Testis (tissue), 2 donors: ENCODE measurements at regions not wholly inside any gene's neighbourhood (a gene's known extent, or its start where the extent isn't known, plus 50 kb on each side); places are given as distances from the start of the nearest gene placed in this dataset.

ENCODE experiments used
- DNase-seq: peaks from one replicate; pipeline ENCODE4 v3.0.0-alpha.2; 2019
- H3K27ac ChIP-seq, 2 donors: fragments of 200-600 bp; sonication (generic); one replicate each; pipeline ENCODE4 v1.5.1; 2019
- H3K27me3 ChIP-seq: fragments of 200-600 bp; sonication (generic); one replicate; pipeline ENCODE4 v1.5.1; 2019
- H3K36me3 ChIP-seq: fragments of 200-600 bp; sonication (generic); one replicate; pipeline ENCODE4 v1.5.1; 2017; ENCODE audit warnings: low read depth; ENCODE audit errors: missing control alignments
- H3K4me1 ChIP-seq: fragments of 200-600 bp; sonication (generic); one replicate; pipeline ENCODE4 v1.5.1; 2019
- H3K4me3 ChIP-seq, 2 donors: fragments of 200-600 bp; sonication (generic); one replicate each; pipeline ENCODE4 v1.5.1; 2017 to 2019
- H3K9me3 ChIP-seq: fragments of 200-600 bp; sonication (generic); one replicate; pipeline ENCODE4 v1.5.1; 2017
- POLR2A ChIP-seq: fragments of 450-650 bp; IDR thresholded peaks from one replicate; pipeline ENCODE4 v1.6.1; 2017; ENCODE audit warnings: antibody characterized with exemption, mild to moderate bottlenecking, moderate library complexity
- WGBS, 2 donors: methylation state at CpG; one replicate each; pipeline ENCODE4 v1.1.5; 2018; 5-methylcytosine and 5-hydroxymethylcytosine counted together
- intact Hi-C: fragments of 100-400 bp; cut with DNase I; formaldehyde crosslinking; loops from one replicate; pipeline ENCODE4 v1.15.1; 2023; ENCODE audit warnings: low total_unique reads
- TF ChIP-seq, protein P1 (sequence below), 3 experiments: fragments of 450-650 bp in 2 of 3; fragments of 200-600 bp in 1 of 3; sonication (generic) in 1 of 3; IDR thresholded peaks; one replicate each; pipeline ENCODE4 v1.5.1; 2016 to 2019; ENCODE audit warnings: antibody characterized with exemption in 3 of 3, mild to moderate bottlenecking in 2 of 3, moderate library complexity in 1 of 3

DNA sequence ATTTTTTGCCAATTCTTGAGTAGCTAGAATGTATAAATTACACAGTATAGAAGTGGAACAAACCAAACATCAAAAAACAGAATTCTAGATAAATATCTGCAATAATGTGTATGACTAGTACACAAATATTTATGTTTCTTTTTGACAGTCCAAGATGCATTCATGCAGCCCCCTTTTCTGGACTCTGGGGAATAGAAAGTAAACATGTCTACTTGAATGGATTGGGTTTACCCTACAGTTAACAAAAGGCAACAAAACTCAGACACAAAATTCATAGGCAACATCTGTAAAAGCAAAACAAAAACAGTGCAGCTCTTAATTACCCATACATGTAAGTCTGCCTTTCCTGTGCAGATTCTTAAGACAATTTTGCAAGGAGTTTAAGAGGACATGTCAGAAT, 419.4 kb upstream of the DACH1 start:
- no peaks in the 10 kb centered on the region for H3K36me3 ChIP-seq
- no peak overlapping the region for H3K4me3 ChIP-seq
- H3K27ac ChIP-seq: no peak overlapping the region
- DNase-seq: no peak
- TF ChIP-seq, protein P1, sequence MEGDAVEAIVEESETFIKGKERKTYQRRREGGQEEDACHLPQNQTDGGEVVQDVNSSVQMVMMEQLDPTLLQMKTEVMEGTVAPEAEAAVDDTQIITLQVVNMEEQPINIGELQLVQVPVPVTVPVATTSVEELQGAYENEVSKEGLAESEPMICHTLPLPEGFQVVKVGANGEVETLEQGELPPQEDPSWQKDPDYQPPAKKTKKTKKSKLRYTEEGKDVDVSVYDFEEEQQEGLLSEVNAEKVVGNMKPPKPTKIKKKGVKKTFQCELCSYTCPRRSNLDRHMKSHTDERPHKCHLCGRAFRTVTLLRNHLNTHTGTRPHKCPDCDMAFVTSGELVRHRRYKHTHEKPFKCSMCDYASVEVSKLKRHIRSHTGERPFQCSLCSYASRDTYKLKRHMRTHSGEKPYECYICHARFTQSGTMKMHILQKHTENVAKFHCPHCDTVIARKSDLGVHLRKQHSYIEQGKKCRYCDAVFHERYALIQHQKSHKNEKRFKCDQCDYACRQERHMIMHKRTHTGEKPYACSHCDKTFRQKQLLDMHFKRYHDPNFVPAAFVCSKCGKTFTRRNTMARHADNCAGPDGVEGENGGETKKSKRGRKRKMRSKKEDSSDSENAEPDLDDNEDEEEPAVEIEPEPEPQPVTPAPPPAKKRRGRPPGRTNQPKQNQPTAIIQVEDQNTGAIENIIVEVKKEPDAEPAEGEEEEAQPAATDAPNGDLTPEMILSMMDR (IDR thresholded peaks at IDR 0.05): no peak
- no peak for TF ChIP-seq POLR2A
- H3K9me3 ChIP-seq: no peaks in the 10 kb centered on the region
- intact Hi-C loops: no loop called here
- H3K27me3 ChIP-seq: no peaks in the 10 kb centered on the region
- no peaks in the 10 kb centered on the region for H3K4me1 ChIP-seq

DNA sequence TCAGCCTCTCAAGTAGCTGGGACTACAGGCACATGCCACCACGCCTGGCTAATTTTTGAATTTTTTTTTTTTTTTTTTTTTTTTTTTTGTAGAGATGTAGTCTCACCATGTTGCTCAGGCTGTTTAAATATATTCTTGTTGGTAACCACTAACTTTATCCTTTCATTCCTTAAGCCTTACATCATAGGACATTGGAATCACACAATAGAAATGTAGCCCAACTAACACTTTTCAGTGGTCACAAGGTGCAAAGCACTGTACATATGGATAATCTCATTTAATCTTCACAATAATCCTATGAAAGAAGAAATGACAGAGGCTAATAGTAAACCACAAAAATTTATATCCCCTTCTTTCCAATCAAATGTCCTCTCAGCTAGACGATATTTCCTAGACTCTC, 417.8 kb upstream of the DACH1 start:
- TF ChIP-seq, protein P1 (IDR thresholded peaks at IDR 0.05): no peak
- TF ChIP-seq POLR2A: no peak
- H3K9me3 ChIP-seq: no peaks in the 10 kb centered on the region
- H3K36me3 ChIP-seq: no peaks in the 10 kb centered on the region
- H3K27me3 ChIP-seq: no peaks in the 10 kb centered on the region
- intact Hi-C loops: no loop called here
- no peak overlapping the region for H3K4me3 ChIP-seq
- H3K27ac ChIP-seq: no peak overlapping the region
- WGBS, 2 donors: 88 to 95% methylated on average over 2 of the region's 2 CpGs
- DNase-seq: no peak
- no peaks in the 10 kb centered on the region for H3K4me1 ChIP-seq

DNA sequence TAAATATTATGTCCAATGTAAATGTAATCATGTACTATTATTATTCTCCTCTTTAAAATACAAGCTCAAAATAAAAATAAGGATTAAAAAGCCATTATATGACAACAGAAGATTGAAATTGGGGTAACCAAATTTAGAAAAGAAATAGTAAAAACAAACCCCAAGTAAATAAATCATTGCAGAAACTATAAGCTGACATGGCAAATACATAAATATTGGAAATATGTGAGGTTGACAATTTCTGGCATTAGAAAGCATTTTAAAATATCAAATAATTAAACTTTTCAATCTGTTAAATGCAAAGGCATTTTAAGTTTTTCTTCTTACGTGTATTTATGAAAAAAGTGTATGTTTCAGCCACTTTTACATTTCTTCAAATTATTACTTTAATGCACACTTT, 394.7 kb upstream of the DACH1 start:
- Histone ChIP-seq H3K4me1 (no peaks in the 10 kb centered on the region), H3K36me3 (no peaks in the 10 kb centered on the region), H3K4me3 (no peak overlapping the region), H3K27ac (no peak overlapping the region), H3K9me3 (no peaks in the 10 kb centered on the region), H3K27me3 (no peaks in the 10 kb centered on the region)
- TF ChIP-seq, protein P1 (IDR thresholded peaks at IDR 0.05): no peak
- no peak for TF ChIP-seq POLR2A
- 96 to 99% methylated on average over 1 of the region's 1 CpG for WGBS, 2 donors
- intact Hi-C loops: no loop called here
- DNase-seq: no peak

DNA sequence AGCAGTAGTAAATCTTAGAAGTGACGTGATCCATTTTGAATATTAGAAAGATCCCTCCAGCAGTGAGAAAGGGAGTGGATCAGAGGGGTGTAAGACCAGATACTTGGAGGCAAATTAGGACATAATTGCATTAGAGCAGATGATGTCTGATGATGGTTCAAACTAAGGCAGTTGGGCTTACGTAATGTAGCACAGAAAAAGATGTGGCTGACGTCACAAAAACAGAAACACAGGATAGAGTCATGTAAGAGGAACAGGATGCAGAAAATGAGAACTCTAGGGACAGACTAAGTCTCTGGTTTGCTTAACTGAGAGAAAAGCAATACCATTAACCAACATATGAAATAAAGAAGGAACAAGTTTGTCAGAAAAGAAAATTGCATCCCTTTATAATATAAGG, 392.5 kb upstream of the DACH1 start:
- intact Hi-C loops: no loop called here
- Histone ChIP-seq H3K9me3 (no peaks in the 10 kb centered on the region), H3K27me3 (no peaks in the 10 kb centered on the region), H3K36me3 (no peaks in the 10 kb centered on the region), H3K4me1 (no peaks in the 10 kb centered on the region), H3K27ac (no peak overlapping the region), H3K4me3 (no peak overlapping the region)
- 60 to 63% methylated on average over 3 of the region's 3 CpGs for WGBS, 2 donors
- TF ChIP-seq POLR2A: no peak
- TF ChIP-seq, protein P1 (IDR thresholded peaks at IDR 0.05): no peak
- no peak for DNase-seq

DNA sequence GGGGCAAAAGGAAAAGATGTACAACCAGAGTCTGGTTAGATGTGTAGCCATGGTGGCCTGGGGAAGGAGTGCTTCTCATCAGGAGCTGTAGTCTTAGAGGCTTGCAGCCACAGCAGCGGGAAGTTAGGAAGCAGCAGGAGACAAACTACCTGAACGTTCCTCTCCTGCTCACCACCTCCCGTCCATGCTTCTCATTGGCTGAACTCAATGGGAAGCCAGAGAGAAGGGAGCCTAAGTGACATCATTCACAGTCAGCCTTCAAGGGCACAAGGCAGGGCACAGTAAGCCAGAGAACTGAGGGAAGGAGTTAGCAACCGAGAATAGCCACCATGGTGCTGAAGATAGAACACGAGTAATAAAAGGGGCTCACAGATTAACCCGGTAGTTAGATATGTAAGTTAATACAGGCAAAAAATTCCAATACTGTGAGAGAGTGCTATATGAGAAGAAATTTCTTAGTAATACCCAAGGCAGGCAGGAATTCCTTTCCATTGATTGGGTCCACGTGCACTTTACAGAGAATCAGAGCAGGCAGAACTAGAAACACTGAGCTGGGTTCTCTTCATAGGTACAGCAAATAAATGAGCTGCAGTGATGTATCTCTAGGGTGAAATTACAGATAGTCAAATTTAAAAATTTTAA, 391.5 kb upstream of the DACH1 start:
- intact Hi-C loops: no loop called here
- Histone ChIP-seq H3K27ac (no peak overlapping the region), H3K4me1 (no peaks in the 10 kb centered on the region), H3K4me3 (no peak overlapping the region), H3K9me3 (no peaks in the 10 kb centered on the region), H3K27me3 (no peaks in the 10 kb centered on the region), H3K36me3 (no peaks in the 10 kb centered on the region)
- TF ChIP-seq, protein P1 (IDR thresholded peaks at IDR 0.05): no peak
- TF ChIP-seq POLR2A: no peak
- 68 to 80% methylated on average over 7 of the region's 7 CpGs for WGBS, 2 donors
- DNase-seq: peak; percentile 14
